K562 (cell line): ENCODE measurements at regions not wholly inside any gene's neighbourhood (a gene's known extent, or its start where the extent isn't known, plus 50 kb on each side); places are given as distances from the start of the nearest gene placed in this dataset.

Experiments
- ATAC-seq: fragments of 200-7000 bp; cut with Tn5 transposase; 3 replicates; pipeline ENCODE4 v1.9.1; 2020; ENCODE audit warnings: moderate library complexity
- BruUV-seq: library from RNA; stranded (reverse); fragments of 400-500 nt; replicated peaks from 2 replicates; lab custom pipeline; 2021; lab: Mats Ljungman, UMichigan
- CTCF ChIA-PET: fragments of 300-600 bp; formaldehyde crosslinking; extraction: SDS; loops from one replicate; lab custom pipeline; 2021; ENCODE audit warnings: low intra/inter-chr PET ratio; lab: Yijun Ruan, JAX
- POLR2A ChIA-PET: fragments of 300-600, 350-650 bp; sonication (Branson Sonifier 250); formaldehyde crosslinking; extraction: SDS; loops from one replicate; lab custom pipeline; 2021; ENCODE audit warnings: antibody characterized with exemption, inconsistent platforms; lab: Yijun Ruan, JAX
- DNase-seq, 4 experiments: peaks; one replicate each; pipeline versions ENCODE4 v3.0.0 to v3.0.0-alpha.2; 2011 to 2018; ENCODE audit warnings: low spot score in 3 of 4, mixed read lengths in 3 of 4; ENCODE audit errors: extremely low read depth in 1 of 4
- FAIRE-seq: peaks from 2 replicates; lab custom pipeline; 2011; peaks lifted over from hg19 to GRCh38; lab: Jason Lieb, UNC
- H2AFZ ChIP-seq: 2 replicates; pipeline ENCODE4 v1.6.0; 2011; ENCODE audit warnings: low read depth, low read length, control low read depth, inconsistent platforms
- H3K27ac ChIP-seq: fragments of 200-600 bp; 3 replicates; pipeline ENCODE4 v1.8.0; 2011; ENCODE audit warnings: low read depth, mild to moderate bottlenecking, control low read depth, inconsistent platforms, low read length, moderate library complexity, mixed read lengths; ENCODE audit errors: extremely low read depth
- H3K27me3 ChIP-seq, 2 experiments: fragments of 300-600 bp in 1 of 2; 2 replicates in 1 of 2; 3 replicates in 1 of 2; pipeline versions ENCODE4 v1.6.0 to v1.8.0; 2011; ENCODE audit warnings: inconsistent platforms in 2 of 2, low read length in 2 of 2, mild to moderate bottlenecking in 1 of 2, mixed read lengths in 1 of 2, moderate library complexity in 1 of 2; ENCODE audit not compliant: control insufficient read depth in 2 of 2, insufficient read depth in 2 of 2
- H3K36me3 ChIP-seq: fragments of 300-600 bp; 3 replicates; pipeline ENCODE4 v1.8.0; 2011; ENCODE audit warnings: mild to moderate bottlenecking, low read length, inconsistent platforms; ENCODE audit not compliant: control insufficient read depth, insufficient read depth
- H3K4me1 ChIP-seq, 2 experiments: fragments of 200-600 bp in 1 of 2; replicated peaks in 1 of 2; 2 replicates in 1 of 2; 3 replicates in 1 of 2; pipeline versions ENCODE4 v1.5.1 to v1.8.0; 2011; ENCODE audit warnings: inconsistent platforms in 2 of 2, low read length in 2 of 2, mild to moderate bottlenecking in 1 of 2, mixed read lengths in 1 of 2, moderate library complexity in 1 of 2; ENCODE audit not compliant: control insufficient read depth in 2 of 2, insufficient read depth in 2 of 2
- H3K4me2 ChIP-seq: 2 replicates; pipeline ENCODE4 v1.6.1; 2011; ENCODE audit warnings: low read length, control low read depth, inconsistent platforms, mixed read lengths; ENCODE audit not compliant: insufficient read depth
- H3K4me3 ChIP-seq: fragments of 200-600 bp; sonication (generic), shearing (Covaris generic); 2 replicates; pipeline ENCODE4 v1.5.1; 2016; ENCODE audit warnings: control low read depth, inconsistent platforms
- H3K79me2 ChIP-seq: fragments of 200-600 bp; 3 replicates; pipeline ENCODE4 v1.8.0; 2011; ENCODE audit warnings: low read length, inconsistent platforms; ENCODE audit not compliant: control insufficient read depth, insufficient read depth
- H3K9ac ChIP-seq, 2 experiments: 2 replicates each; pipeline versions ENCODE4 v1.6.0 to v1.6.1; 2011; ENCODE audit warnings: low read depth in 2 of 2, low read length in 2 of 2, control low read depth in 1 of 2, inconsistent platforms in 1 of 2, mild to moderate bottlenecking in 1 of 2, mixed read lengths in 1 of 2; ENCODE audit not compliant: insufficient read depth in 1 of 2
- H3K9me1 ChIP-seq: one replicate; pipeline ENCODE4 v1.6.0; 2011; ENCODE audit warnings: inconsistent platforms, mild to moderate bottlenecking, low read length, moderate library complexity; ENCODE audit not compliant: control insufficient read depth, insufficient read depth
- H3K9me3 ChIP-seq: replicated peaks from 2 replicates; pipeline ENCODE4 v1.5.1; 2011; ENCODE audit warnings: low read depth, low read length, inconsistent platforms; ENCODE audit not compliant: control insufficient read depth, insufficient read depth
- H4K20me1 ChIP-seq: replicated peaks from 2 replicates; pipeline ENCODE4 v1.6.1; 2011; ENCODE audit warnings: low read length, inconsistent platforms, mixed read lengths; ENCODE audit not compliant: control insufficient read depth, insufficient read depth
- C11orf30 ChIP-seq: fragments of 450-650 bp; IDR thresholded peaks from 2 replicates; pipeline ENCODE4 v1.6.1; 2016; ENCODE audit warnings: low read depth, mild to moderate bottlenecking
- CHD2 ChIP-seq: IDR thresholded peaks from 2 replicates; pipeline ENCODE4 v1.6.1; 2011; ENCODE audit warnings: low read depth, low read length
- KHSRP ChIP-seq: fragments of 450-650 bp; IDR thresholded peaks from 2 replicates; pipeline ENCODE4 v1.6.1; 2017
- MAFG ChIP-seq: fragments of 450-650 bp; conservative IDR thresholded peaks from 2 replicates; pipeline ENCODE4 v1.6.1; 2016; ENCODE audit warnings: missing genetic modification characterization, missing compliant biosample characterization
- PCBP2 ChIP-seq: fragments of 200-400 bp; formaldehyde crosslinking; IDR thresholded peaks from 2 replicates; pipeline ENCODE4 v1.6.1; 2018; ENCODE audit warnings: low read length, low read depth, mild to moderate bottlenecking, moderate library complexity; ENCODE audit not compliant: poor library complexity, severe bottlenecking
- SAP30 ChIP-seq: fragments of 200-600 bp; sonication (generic); IDR thresholded peaks from 2 replicates; pipeline ENCODE4 v1.6.1; 2012; ENCODE audit warnings: borderline replicate concordance, low read depth, mild to moderate bottlenecking, moderate library complexity, low read length, control low read depth, inconsistent platforms; ENCODE audit not compliant: insufficient read depth, poor library complexity, severe bottlenecking
- TRIM28 ChIP-seq: fragments of 450-650 bp; IDR thresholded peaks from 2 replicates; pipeline ENCODE4 v1.6.1; 2017
- ZNF316 ChIP-seq: fragments of 450-650 bp; IDR thresholded peaks from 2 replicates; pipeline ENCODE4 v1.6.1; 2016
- ZNF444 ChIP-seq: fragments of 250-450 bp; sonication (Bioruptor Pico); IDR thresholded peaks from 2 replicates; pipeline ENCODE4 v1.4.0; 2020; ENCODE audit warnings: mild to moderate bottlenecking, moderate library complexity
- ZSCAN29 ChIP-seq: fragments of 450-650 bp; IDR thresholded peaks from 2 replicates; pipeline ENCODE4 v1.6.1; 2017
- in situ Hi-C: fragments of 300-500 bp; cut with MboI; formaldehyde crosslinking; loops from 4 replicates; pipeline ENCODE4 v1.15.0; 2018; ENCODE audit warnings: inconsistent platforms, mixed read lengths
- intact Hi-C: fragments of 100-400 bp; cut with micrococcal nuclease; formaldehyde crosslinking; loops from 2 replicates; pipeline ENCODE4 v1.14.2; 2022
- TF ChIP-seq, protein P1 (sequence below): fragments of 450-650 bp; IDR thresholded peaks from 2 replicates; pipeline ENCODE4 v1.6.1; 2018; ENCODE audit not compliant: partially characterized antibody
- TF ChIP-seq, protein P2 (sequence below): sonication (generic); formaldehyde crosslinking; IDR thresholded peaks from 2 replicates; pipeline ENCODE4 v1.8.1; 2023; ENCODE audit warnings: missing genetic modification reagents, mild to moderate bottlenecking, borderline replicate concordance
- TF ChIP-seq, protein P3 (sequence below), 2 experiments: IDR thresholded peaks in 1 of 2; conservative IDR thresholded peaks in 1 of 2; 2 replicates each; pipeline ENCODE4 v1.6.1; 2016; ENCODE audit warnings: low read depth in 2 of 2, mild to moderate bottlenecking in 1 of 2, missing compliant biosample characterization in 1 of 2, missing genetic modification characterization in 1 of 2, moderate library complexity in 1 of 2

DNA sequence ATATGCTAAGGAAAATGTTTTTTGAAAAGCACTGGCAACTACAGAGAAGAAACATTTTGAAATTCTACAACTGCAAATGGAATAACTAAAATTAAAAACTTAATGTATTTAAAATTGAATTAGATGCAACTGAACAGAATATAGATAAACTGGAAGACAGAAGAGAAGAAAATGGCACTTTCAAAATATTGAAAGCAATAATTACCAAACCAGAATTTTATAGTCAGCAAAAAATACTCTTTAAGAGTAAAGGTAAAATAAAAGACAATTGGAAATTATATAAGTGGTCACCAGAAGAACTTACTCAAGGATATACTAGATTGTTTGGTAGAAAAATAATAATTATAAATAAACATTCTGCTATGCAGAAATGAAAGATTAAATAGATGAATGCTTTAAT lies 927.7 kb upstream of the ZWINT start:
- Histone ChIP-seq H3K9me1 (no peaks in the 10 kb centered on the region), H3K9me3 (no peaks in the 10 kb centered on the region), H3K9ac (no peak overlapping the region), H2AFZ (no peak overlapping the region), H3K4me1 (no peaks in the 10 kb centered on the region), H3K79me2 (no peaks in the 10 kb centered on the region), H4K20me1 (no peaks in the 10 kb centered on the region), H3K4me3 (no peak overlapping the region), H3K4me2 (no peak overlapping the region), H3K27me3 (no peaks in the 10 kb centered on the region), H3K36me3 (no peaks in the 10 kb centered on the region), H3K27ac (no peak overlapping the region)
- intact Hi-C loops: no loop called here
- BruUV-seq: no TSS peak
- ATAC-seq: no peak
- ChIA-PET POLR2A (no interaction called here), CTCF (no interaction called here)
- in situ Hi-C loops: no loop called here
- no peak for DNase-seq
- no peak for FAIRE-seq
- no peak for TF ChIP-seq ZSCAN29
- no peak for TF ChIP-seq ZNF444
- no peak for TF ChIP-seq KHSRP
- TF ChIP-seq, protein P1, sequence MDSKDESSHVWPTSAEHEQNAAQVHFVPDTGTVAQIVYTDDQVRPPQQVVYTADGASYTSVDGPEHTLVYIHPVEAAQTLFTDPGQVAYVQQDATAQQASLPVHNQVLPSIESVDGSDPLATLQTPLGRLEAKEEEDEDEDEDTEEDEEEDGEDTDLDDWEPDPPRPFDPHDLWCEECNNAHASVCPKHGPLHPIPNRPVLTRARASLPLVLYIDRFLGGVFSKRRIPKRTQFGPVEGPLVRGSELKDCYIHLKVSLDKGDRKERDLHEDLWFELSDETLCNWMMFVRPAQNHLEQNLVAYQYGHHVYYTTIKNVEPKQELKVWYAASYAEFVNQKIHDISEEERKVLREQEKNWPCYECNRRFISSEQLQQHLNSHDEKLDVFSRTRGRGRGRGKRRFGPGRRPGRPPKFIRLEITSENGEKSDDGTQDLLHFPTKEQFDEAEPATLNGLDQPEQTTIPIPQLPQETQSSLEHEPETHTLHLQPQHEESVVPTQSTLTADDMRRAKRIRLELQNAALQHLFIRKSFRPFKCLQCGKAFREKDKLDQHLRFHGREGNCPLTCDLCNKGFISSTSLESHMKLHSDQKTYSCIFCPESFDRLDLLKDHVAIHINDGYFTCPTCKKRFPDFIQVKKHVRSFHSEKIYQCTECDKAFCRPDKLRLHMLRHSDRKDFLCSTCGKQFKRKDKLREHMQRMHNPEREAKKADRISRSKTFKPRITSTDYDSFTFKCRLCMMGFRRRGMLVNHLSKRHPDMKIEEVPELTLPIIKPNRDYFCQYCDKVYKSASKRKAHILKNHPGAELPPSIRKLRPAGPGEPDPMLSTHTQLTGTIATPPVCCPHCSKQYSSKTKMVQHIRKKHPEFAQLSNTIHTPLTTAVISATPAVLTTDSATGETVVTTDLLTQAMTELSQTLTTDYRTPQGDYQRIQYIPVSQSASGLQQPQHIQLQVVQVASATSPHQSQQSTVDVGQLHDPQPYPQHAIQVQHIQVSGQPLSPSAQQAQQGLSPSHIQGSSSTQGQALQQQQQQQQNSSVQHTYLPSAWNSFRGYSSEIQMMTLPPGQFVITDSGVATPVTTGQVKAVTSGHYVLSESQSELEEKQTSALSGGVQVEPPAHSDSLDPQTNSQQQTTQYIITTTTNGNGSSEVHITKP: no peak
- TF ChIP-seq ZNF316: peak; percentile 73
- TF ChIP-seq TRIM28: no peak
- TF ChIP-seq MAFG (tag): peak; percentile 28; the same call in 1 of the 2 replicates
- TF ChIP-seq PCBP2: no peak
- TF ChIP-seq C11orf30: peak; percentile 33; the same call in 1 of the 2 replicates
- TF ChIP-seq, protein P2, sequence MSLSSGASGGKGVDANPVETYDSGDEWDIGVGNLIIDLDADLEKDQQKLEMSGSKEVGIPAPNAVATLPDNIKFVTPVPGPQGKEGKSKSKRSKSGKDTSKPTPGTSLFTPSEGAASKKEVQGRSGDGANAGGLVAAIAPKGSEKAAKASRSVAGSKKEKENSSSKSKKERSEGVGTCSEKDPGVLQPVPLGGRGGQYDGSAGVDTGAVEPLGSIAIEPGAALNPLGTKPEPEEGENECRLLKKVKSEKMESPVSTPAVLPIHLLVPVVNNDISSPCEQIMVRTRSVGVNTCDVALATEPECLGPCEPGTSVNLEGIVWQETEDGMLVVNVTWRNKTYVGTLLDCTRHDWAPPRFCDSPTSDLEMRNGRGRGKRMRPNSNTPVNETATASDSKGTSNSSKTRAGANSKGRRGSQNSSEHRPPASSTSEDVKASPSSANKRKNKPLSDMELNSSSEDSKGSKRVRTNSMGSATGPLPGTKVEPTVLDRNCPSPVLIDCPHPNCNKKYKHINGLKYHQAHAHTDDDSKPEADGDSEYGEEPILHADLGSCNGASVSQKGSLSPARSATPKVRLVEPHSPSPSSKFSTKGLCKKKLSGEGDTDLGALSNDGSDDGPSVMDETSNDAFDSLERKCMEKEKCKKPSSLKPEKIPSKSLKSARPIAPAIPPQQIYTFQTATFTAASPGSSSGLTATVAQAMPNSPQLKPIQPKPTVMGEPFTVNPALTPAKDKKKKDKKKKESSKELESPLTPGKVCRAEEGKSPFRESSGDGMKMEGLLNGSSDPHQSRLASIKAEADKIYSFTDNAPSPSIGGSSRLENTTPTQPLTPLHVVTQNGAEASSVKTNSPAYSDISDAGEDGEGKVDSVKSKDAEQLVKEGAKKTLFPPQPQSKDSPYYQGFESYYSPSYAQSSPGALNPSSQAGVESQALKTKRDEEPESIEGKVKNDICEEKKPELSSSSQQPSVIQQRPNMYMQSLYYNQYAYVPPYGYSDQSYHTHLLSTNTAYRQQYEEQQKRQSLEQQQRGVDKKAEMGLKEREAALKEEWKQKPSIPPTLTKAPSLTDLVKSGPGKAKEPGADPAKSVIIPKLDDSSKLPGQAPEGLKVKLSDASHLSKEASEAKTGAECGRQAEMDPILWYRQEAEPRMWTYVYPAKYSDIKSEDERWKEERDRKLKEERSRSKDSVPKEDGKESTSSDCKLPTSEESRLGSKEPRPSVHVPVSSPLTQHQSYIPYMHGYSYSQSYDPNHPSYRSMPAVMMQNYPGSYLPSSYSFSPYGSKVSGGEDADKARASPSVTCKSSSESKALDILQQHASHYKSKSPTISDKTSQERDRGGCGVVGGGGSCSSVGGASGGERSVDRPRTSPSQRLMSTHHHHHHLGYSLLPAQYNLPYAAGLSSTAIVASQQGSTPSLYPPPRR (CRISPR knock-in tag): no peak
- TF ChIP-seq, protein P3, sequence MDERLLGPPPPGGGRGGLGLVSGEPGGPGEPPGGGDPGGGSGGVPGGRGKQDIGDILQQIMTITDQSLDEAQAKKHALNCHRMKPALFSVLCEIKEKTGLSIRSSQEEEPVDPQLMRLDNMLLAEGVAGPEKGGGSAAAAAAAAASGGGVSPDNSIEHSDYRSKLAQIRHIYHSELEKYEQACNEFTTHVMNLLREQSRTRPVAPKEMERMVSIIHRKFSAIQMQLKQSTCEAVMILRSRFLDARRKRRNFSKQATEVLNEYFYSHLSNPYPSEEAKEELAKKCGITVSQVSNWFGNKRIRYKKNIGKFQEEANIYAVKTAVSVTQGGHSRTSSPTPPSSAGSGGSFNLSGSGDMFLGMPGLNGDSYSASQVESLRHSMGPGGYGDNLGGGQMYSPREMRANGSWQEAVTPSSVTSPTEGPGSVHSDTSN (CRISPR knock-in tag; IDR thresholded peaks at IDR 0.05; ENCODE audit: low read depth): no peak
- TF ChIP-seq, protein P3 (tag; conservative IDR thresholded peaks at IDR 0.05; ENCODE audit: low read depth): no peak
- TF ChIP-seq SAP30: no peak
- no peak for TF ChIP-seq CHD2
